H9 (cell line): ENCODE measurements at regions not wholly inside any gene's neighbourhood (a gene's known extent, or its start where the extent isn't known, plus 50 kb on each side); places are given as distances from the start of the nearest gene placed in this dataset.
"Not testable (repeated sequence)": the region's sequence is repeated elsewhere in the genome, so short reads cannot be mapped to it uniquely, and the experiment has no call there.

ENCODE experiments used
- DNase-seq: peaks from one replicate; pipeline ENCODE4 v3.0.0-alpha.2; 2017
- H2AFZ ChIP-seq: one replicate; pipeline ENCODE4 v1.6.1; 2013; ENCODE audit warnings: mild to moderate bottlenecking, low read length, control low read depth, moderate library complexity
- H2AK5ac ChIP-seq: 2 replicates; pipeline ENCODE4 v1.6.1; 2013; ENCODE audit warnings: low read length, control low read depth, mixed read lengths; ENCODE audit not compliant: insufficient read length
- H2BK120ac ChIP-seq: one replicate; pipeline ENCODE4 v1.6.1; 2013; ENCODE audit warnings: low read depth, mild to moderate bottlenecking, low read length, control low read depth, inconsistent platforms; ENCODE audit not compliant: poor library complexity, severe bottlenecking
- H2BK12ac ChIP-seq: 2 replicates; pipeline ENCODE4 v1.6.1; 2013; ENCODE audit warnings: low read length, control low read depth, mixed read lengths, low read depth; ENCODE audit not compliant: insufficient read length
- H2BK15ac ChIP-seq: 2 replicates; pipeline ENCODE4 v1.6.1; 2013; ENCODE audit warnings: low read depth, low read length, control low read depth
- H2BK20ac ChIP-seq: one replicate; pipeline ENCODE4 v1.6.1; 2013; ENCODE audit warnings: low read depth, mild to moderate bottlenecking, low read length, control low read depth, inconsistent platforms; ENCODE audit not compliant: poor library complexity, severe bottlenecking
- H2BK5ac ChIP-seq: 2 replicates; pipeline ENCODE4 v1.6.1; 2013; ENCODE audit warnings: low read length, control low read depth, mixed read lengths; ENCODE audit not compliant: insufficient read length
- H3K14ac ChIP-seq: 2 replicates; pipeline ENCODE4 v1.6.1; 2013; ENCODE audit warnings: low read length, control low read depth; ENCODE audit not compliant: insufficient read depth
- H3K18ac ChIP-seq: 2 replicates; pipeline ENCODE4 v1.6.1; 2013; ENCODE audit warnings: low read depth, mild to moderate bottlenecking, mixed read lengths, low read length, control low read depth; ENCODE audit not compliant: insufficient read length
- H3K23ac ChIP-seq: 2 replicates; pipeline ENCODE4 v1.6.1; 2013; ENCODE audit warnings: low read length, control low read depth, mixed read lengths, low read depth; ENCODE audit not compliant: insufficient read length
- H3K23me2 ChIP-seq: 2 replicates; pipeline ENCODE4 v1.6.1; 2013; ENCODE audit warnings: low read depth, mild to moderate bottlenecking, mixed read lengths, low read length, control low read depth; ENCODE audit not compliant: insufficient read length, poor library complexity, severe bottlenecking
- H3K27ac ChIP-seq: 2 replicates; pipeline ENCODE4 v1.5.1; 2013; ENCODE audit warnings: low read length, control low read depth, mixed read lengths, low read depth; ENCODE audit not compliant: insufficient read length
- H3K27me3 ChIP-seq: 2 replicates; pipeline ENCODE4 v1.6.1; 2013; ENCODE audit warnings: low read length, control low read depth, inconsistent platforms; ENCODE audit not compliant: insufficient read depth
- H3K4ac ChIP-seq: 2 replicates; pipeline ENCODE4 v1.6.1; 2013; ENCODE audit warnings: low read depth, mild to moderate bottlenecking, control low read depth, inconsistent platforms, low read length, moderate library complexity
- H3K4me1 ChIP-seq: 2 replicates; pipeline ENCODE4 v1.6.1; 2013; ENCODE audit warnings: low read length, control low read depth, inconsistent platforms; ENCODE audit not compliant: insufficient read depth
- H3K4me2 ChIP-seq: 2 replicates; pipeline ENCODE4 v1.6.1; 2013; ENCODE audit warnings: low read length, control low read depth, mixed read lengths; ENCODE audit not compliant: insufficient read length, insufficient read depth
- H3K56ac ChIP-seq: 2 replicates; pipeline ENCODE4 v1.6.1; 2013; ENCODE audit warnings: low read depth, mild to moderate bottlenecking, mixed read lengths, low read length, control low read depth; ENCODE audit not compliant: insufficient read length
- H3K79me1 ChIP-seq: 2 replicates; pipeline ENCODE4 v1.6.1; 2013; ENCODE audit warnings: low read depth, mild to moderate bottlenecking, moderate library complexity, low read length, control low read depth, inconsistent platforms; ENCODE audit not compliant: insufficient read depth, poor library complexity, severe bottlenecking
- H3K79me2 ChIP-seq: 2 replicates; pipeline ENCODE4 v1.6.1; 2013; ENCODE audit warnings: low read length, control low read depth, inconsistent platforms; ENCODE audit not compliant: insufficient read depth
- H3K9ac ChIP-seq: 2 replicates; pipeline ENCODE4 v1.6.1; 2013; ENCODE audit warnings: low read length, control low read depth, mixed read lengths; ENCODE audit not compliant: insufficient read length; ENCODE audit errors: extremely low read depth
- H3K9me3 ChIP-seq: one replicate; pipeline ENCODE4 v1.6.1; 2013; ENCODE audit warnings: low read depth, low read length, inconsistent platforms; ENCODE audit not compliant: control insufficient read depth
- H3T11ph ChIP-seq: one replicate; pipeline ENCODE4 v1.6.1; 2013; ENCODE audit warnings: mild to moderate bottlenecking, low read length, control low read depth, inconsistent platforms
- H4K20me1 ChIP-seq: one replicate; pipeline ENCODE4 v1.6.1; 2013; ENCODE audit not compliant: control insufficient read depth, insufficient read length, insufficient read depth
- H4K5ac ChIP-seq: 2 replicates; pipeline ENCODE4 v1.6.1; 2013; ENCODE audit warnings: low read depth, mild to moderate bottlenecking, mixed read lengths, low read length, control low read depth; ENCODE audit not compliant: insufficient read length
- H4K8ac ChIP-seq: replicated peaks from 2 replicates; pipeline ENCODE4 v1.6.1; 2013; ENCODE audit warnings: low read length, control low read depth, mixed read lengths, low read depth; ENCODE audit not compliant: insufficient read length
- H4K91ac ChIP-seq: 2 replicates; pipeline ENCODE4 v1.6.1; 2013; ENCODE audit warnings: low read depth, mild to moderate bottlenecking, moderate library complexity, mixed read lengths, low read length, control low read depth; ENCODE audit not compliant: insufficient read length
- H3K27ac Mint-ChIP-seq, 3 experiments: 2 replicates in 2 of 3; 3 replicates in 1 of 3; pipeline ENCODE4 v1.8.0; 2020 to 2021; ENCODE audit warnings: mixed read lengths in 3 of 3, mild to moderate bottlenecking in 1 of 3, moderate library complexity in 1 of 3
- H3K27me3 Mint-ChIP-seq: 2 replicates; pipeline ENCODE4 v1.8.0; 2021; ENCODE audit warnings: low read depth, mild to moderate bottlenecking, moderate library complexity, mixed read lengths
- H3K36me3 Mint-ChIP-seq, 3 experiments: 2 replicates in 2 of 3; 3 replicates in 1 of 3; pipeline ENCODE4 v1.8.0; 2020 to 2021; ENCODE audit warnings: low read depth in 3 of 3, mixed read lengths in 3 of 3; ENCODE audit not compliant: insufficient read depth in 1 of 3
- H3K4me1 Mint-ChIP-seq, 2 experiments: 2 replicates each; pipeline ENCODE4 v1.8.0; 2020; ENCODE audit warnings: mixed read lengths in 2 of 2
- H3K4me3 Mint-ChIP-seq, 2 experiments: 2 replicates in 1 of 2; 3 replicates in 1 of 2; pipeline ENCODE4 v1.8.0; 2020 to 2021; ENCODE audit warnings: mild to moderate bottlenecking in 2 of 2, mixed read lengths in 2 of 2, moderate library complexity in 1 of 2
- H3K9me3 Mint-ChIP-seq, 2 experiments: 2 replicates in 1 of 2; 3 replicates in 1 of 2; pipeline ENCODE4 v1.8.0; 2020; ENCODE audit warnings: mild to moderate bottlenecking in 2 of 2, mixed read lengths in 2 of 2, moderate library complexity in 1 of 2
- CTCF ChIP-seq: fragments of 200-600 bp; sonication (generic); conservative IDR thresholded peaks from 3 replicates; pipeline ENCODE4 v1.8.0; 2021; ENCODE audit warnings: antibody characterized with exemption, mild to moderate bottlenecking
- WGBS: extraction: QIAGEN DNeasy Blood & Tissue Kit; methylation state at CpG from one replicate; pipeline ENCODE4 v1.1.7; 2013; ENCODE audit warnings: missing lambda C conversion rate, low lambda C conversion rate, mixed read lengths; ENCODE audit not compliant: insufficient read length; ENCODE audit errors: extremely low coverage; 5-methylcytosine and 5-hydroxymethylcytosine counted together

GRCh38 chr13:24563087-24563486 is 50.5 kb upstream of the PARP4 start:
- H3K27ac Mint-ChIP-seq: no peak overlapping the region
- Histone ChIP-seq H2BK12ac (no peak overlapping the region), H3K4ac (no peak overlapping the region), H2AK5ac (no peak overlapping the region), H2BK5ac (no peak overlapping the region), H2BK15ac (no peak overlapping the region), H3K4me1 (no peaks in the 10 kb centered on the region), H3K79me2 (no peaks in the 10 kb centered on the region), H4K5ac (no peak overlapping the region), H3K4me2 (no peak overlapping the region), H3K23ac (no peak overlapping the region), H4K91ac (no peak overlapping the region), H2BK20ac (no peak overlapping the region), H3K56ac (no peak overlapping the region), H4K20me1 (no peaks in the 10 kb centered on the region), H3K14ac (no peak overlapping the region), H2BK120ac (no peak overlapping the region), H3K27me3 (no peaks in the 10 kb centered on the region), H3K79me1 (no peaks in the 10 kb centered on the region), H3K18ac (no peak overlapping the region), H3K9ac (no peak overlapping the region), H2AFZ (no peak overlapping the region), H3T11ph (no peak overlapping the region), H3K27ac (no peak overlapping the region), H4K8ac (no peak overlapping the region), H3K9me3 (no peaks in the 10 kb centered on the region), H3K23me2 (no peaks in the 10 kb centered on the region)
- no peak for TF ChIP-seq CTCF
- DNase-seq: no peak
- H3K36me3 Mint-ChIP-seq: peaks cover 0 to 3% (median 0%) of the 10 kb centered on the region in 3 experiments; a peak in 2 of 7 replicates
- H3K4me3 Mint-ChIP-seq: no peak overlapping the region
- H3K27me3 Mint-ChIP-seq: no peaks in the 10 kb centered on the region
- H3K9me3 Mint-ChIP-seq: peaks cover 0 to 6% of the 10 kb centered on the region in 2 experiments; a peak in 3 of 5 replicates
- H3K4me1 Mint-ChIP-seq: no peaks in the 10 kb centered on the region
- no CpG with 5 or more reads among the region's 2 CpGs for WGBS

- DNase-seq, H3K79me1 ChIP-seq, H3K9me3 ChIP-seq, H3K18ac ChIP-seq, H3K27ac ChIP-seq, H3K14ac ChIP-seq, H3K27me3 Mint-ChIP-seq, H3K56ac ChIP-seq, H3K27ac Mint-ChIP-seq, H2BK5ac ChIP-seq, H3K4me1 Mint-ChIP-seq, H2BK20ac ChIP-seq, H3K79me2 ChIP-seq, H4K8ac ChIP-seq, H3K36me3 Mint-ChIP-seq, H2BK120ac ChIP-seq, H3K27me3 ChIP-seq, H3T11ph ChIP-seq, H3K4me1 ChIP-seq, H2BK15ac ChIP-seq, H4K91ac ChIP-seq, H3K9me3 Mint-ChIP-seq, H2AK5ac ChIP-seq, H3K23me2 ChIP-seq, H2BK12ac ChIP-seq, H3K4ac ChIP-seq, H3K23ac ChIP-seq, H3K9ac ChIP-seq, H4K5ac ChIP-seq, H4K20me1 ChIP-seq, H2AFZ ChIP-seq, H3K4me2 ChIP-seq, H3K4me3 Mint-ChIP-seq: not testable (repeated sequence)
- no CpG with 5 or more reads among the region's 1 CpG for WGBS
Measured at GRCh38 chr13:24563971-24564370, 51.4 kb upstream of the PARP4 start.
